Peyer's patch (tissue), 4 donors: ENCODE measurements at regions not wholly inside any gene's neighbourhood (a gene's known extent, or its start where the extent isn't known, plus 50 kb on each side); places are given as distances from the start of the nearest gene placed in this dataset.
A peak's percentile ranks its signal among the peaks of the same experiment; 100 is the strongest.

ENCODE experiments used
- DNase-seq, 3 donors: peaks; one replicate each; pipeline ENCODE4 v3.0.0-alpha.2; 2017 to 2019
- H3K27ac ChIP-seq, 4 donors: fragments of 200-600 bp; sonication (generic); one replicate each; pipeline ENCODE4 v1.5.1; 2016 to 2019
- H3K27me3 ChIP-seq, 2 donors: fragments of 200-600 bp; sonication (generic); one replicate each; pipeline ENCODE4 v1.5.1; 2019
- H3K36me3 ChIP-seq, 3 donors: fragments of 200-600 bp; sonication (generic); one replicate each; pipeline ENCODE4 v1.5.1; 2016 to 2019
- H3K4me1 ChIP-seq, 4 donors: fragments of 200-600 bp; sonication (generic); one replicate each; pipeline ENCODE4 v1.5.1; 2016 to 2019
- H3K4me3 ChIP-seq, 4 donors: fragments of 200-600 bp; sonication (generic); 1 replicate in 3 of 4; 2 replicates in 1 of 4; pipeline ENCODE4 v1.5.1; 2016 to 2019; ENCODE audit warnings: mild to moderate bottlenecking in 1 of 4
- H3K9me3 ChIP-seq, 4 donors: fragments of 200-600 bp; sonication (generic); one replicate each; pipeline ENCODE4 v1.5.1; 2016 to 2019; ENCODE audit warnings: mild to moderate bottlenecking in 1 of 4
- CTCF ChIP-seq, 6 experiments: fragments of 450-650 bp in 4 of 6; fragments of 200-600 bp in 2 of 6; sonication (generic) in 1 of 6; IDR thresholded peaks; one replicate each; pipeline ENCODE4 v1.5.1; 2017 to 2019; ENCODE audit warnings: antibody characterized with exemption in 6 of 6, mild to moderate bottlenecking in 3 of 6, moderate library complexity in 1 of 6
- POLR2A ChIP-seq, 2 donors: fragments of 450-650 bp; IDR thresholded peaks; one replicate each; pipeline ENCODE4 v1.5.1; 2017; ENCODE audit warnings: antibody characterized with exemption in 2 of 2, mild to moderate bottlenecking in 2 of 2, moderate library complexity in 2 of 2

GRCh38 chr12:87883806-87884205 lies 145.4 kb downstream of the C12orf50 start:
- Histone ChIP-seq H3K27me3 (no peaks in the 10 kb centered on the region), H3K27ac (no peak overlapping the region), H3K4me1 (no peaks in the 10 kb centered on the region), H3K4me3 (no peak overlapping the region), H3K9me3 (no peaks in the 10 kb centered on the region), H3K36me3 (no peaks in the 10 kb centered on the region)
- DNase-seq: no peak
- no peak for TF ChIP-seq POLR2A (IDR thresholded peaks at IDR 0.05)
- no peak for TF ChIP-seq CTCF (IDR thresholded peaks at IDR 0.05)

- TF ChIP-seq CTCF (IDR thresholded peaks at IDR 0.05): no peak
- Histone ChIP-seq H3K27ac (no peak overlapping the region), H3K4me3 (no peak overlapping the region), H3K27me3 (no peaks in the 10 kb centered on the region), H3K36me3 (no peaks in the 10 kb centered on the region), H3K9me3 (no peaks in the 10 kb centered on the region), H3K4me1 (no peaks in the 10 kb centered on the region)
- DNase-seq: no peak
Measured at GRCh38 chr12:87879141-87879540, 150.1 kb downstream of the C12orf50 start.

- H3K27me3 ChIP-seq: no peaks in the 10 kb centered on the region
- no peak for DNase-seq
- no peak overlapping the region for H3K4me3 ChIP-seq
- no peak overlapping the region for H3K27ac ChIP-seq
- no peaks in the 10 kb centered on the region for H3K4me1 ChIP-seq
- H3K9me3 ChIP-seq: no peaks in the 10 kb centered on the region
- H3K36me3 ChIP-seq: no peaks in the 10 kb centered on the region
- TF ChIP-seq POLR2A (IDR thresholded peaks at IDR 0.05) (no peak), CTCF (IDR thresholded peaks at IDR 0.05) (no peak)
Measured at GRCh38 chr12:87870493-87871460, 158.4 kb downstream of the C12orf50 start.

GRCh38 chr12:87870061-87870460 lies 159.1 kb downstream of the C12orf50 start:
- no peak for DNase-seq
- no peak overlapping the region for H3K4me3 ChIP-seq
- H3K4me1 ChIP-seq: no peaks in the 10 kb centered on the region
- TF ChIP-seq POLR2A (IDR thresholded peaks at IDR 0.05): no peak
- no peak for TF ChIP-seq CTCF (IDR thresholded peaks at IDR 0.05)
- no peaks in the 10 kb centered on the region for H3K9me3 ChIP-seq
- H3K36me3 ChIP-seq: no peaks in the 10 kb centered on the region
- no peak overlapping the region for H3K27ac ChIP-seq
- no peaks in the 10 kb centered on the region for H3K27me3 ChIP-seq

GRCh38 chr12:87866578-87867292 lies 162.5 kb downstream of the C12orf50 start:
- H3K27me3 ChIP-seq: no peaks in the 10 kb centered on the region
- TF ChIP-seq CTCF (IDR thresholded peaks at IDR 0.05) (peak in 1 of 6 experiments; percentile 7), POLR2A (IDR thresholded peaks at IDR 0.05) (no peak)
- H3K4me1 ChIP-seq: no peaks in the 10 kb centered on the region
- H3K36me3 ChIP-seq: no peaks in the 10 kb centered on the region
- H3K27ac ChIP-seq: no peak overlapping the region
- DNase-seq: no peak
- H3K4me3 ChIP-seq: no peak overlapping the region
- no peaks in the 10 kb centered on the region for H3K9me3 ChIP-seq
